Heart right ventricle (tissue), 16 donors: ENCODE measurements at regions not wholly inside any gene's neighbourhood (a gene's known extent, or its start where the extent isn't known, plus 50 kb on each side); places are given as distances from the start of the nearest gene placed in this dataset.

Experiments used
- ATAC-seq, 8 donors: fragments of 200-7000 bp; cut with Tn5 transposase; one replicate each; pipeline ENCODE4 v1.9.1; 2020; ENCODE audit warnings: mild to moderate bottlenecking in 8 of 8, moderate library complexity in 8 of 8, moderate number of reproducible peaks in 1 of 8
- DNase-seq, 2 donors: peaks; one replicate each; pipeline ENCODE4 v3.0.0-alpha.2; 2020
- H3K27ac ChIP-seq, 10 donors: fragments of 200-600 bp; sonication (generic) in 2 of 10; one replicate each; pipeline versions ENCODE4 v1.5.0 to v1.8.0; 2020 to 2022; ENCODE audit warnings: mild to moderate bottlenecking in 3 of 10
- H3K27me3 ChIP-seq, 7 donors: fragments of 200-600 bp; one replicate each; pipeline ENCODE4 v1.8.0; 2021 to 2022; ENCODE audit warnings: mild to moderate bottlenecking in 2 of 7
- H3K36me3 ChIP-seq, 9 donors: fragments of 200-600 bp; sonication (generic) in 1 of 9; one replicate each; pipeline versions ENCODE4 v1.5.0 to v1.8.0; 2020 to 2022; ENCODE audit warnings: mild to moderate bottlenecking in 2 of 9
- H3K4me1 ChIP-seq, 9 donors: fragments of 200-600 bp; sonication (generic) in 1 of 9; one replicate each; pipeline versions ENCODE4 v1.5.0 to v1.8.0; 2020 to 2022; ENCODE audit warnings: mild to moderate bottlenecking in 4 of 9
- H3K4me3 ChIP-seq, 10 donors: fragments of 200-600 bp; sonication (generic) in 2 of 10; one replicate each; pipeline versions ENCODE4 v1.5.0 to v1.8.0; 2020 to 2022; ENCODE audit warnings: mild to moderate bottlenecking in 7 of 10, moderate library complexity in 2 of 10
- H3K9me3 ChIP-seq, 11 donors: fragments of 200-600 bp in 10 of 11; sonication (generic) in 2 of 11; one replicate each; pipeline versions ENCODE4 v1.5.0 to v1.8.0; 2013 to 2022; ENCODE audit warnings: mild to moderate bottlenecking in 2 of 11, control low read depth in 1 of 11, moderate library complexity in 1 of 11
- CTCF ChIP-seq, 9 donors: fragments of 200-600 bp; sonication (generic) in 2 of 9; IDR thresholded peaks; one replicate each; pipeline versions ENCODE4 v1.5.0 to v1.8.0; 2021 to 2022; ENCODE audit warnings: antibody characterized with exemption in 9 of 9, mild to moderate bottlenecking in 5 of 9, moderate library complexity in 1 of 9
- WGBS, 2 donors: extraction: QIAGEN DNeasy Blood & Tissue Kit; methylation state at CpG; one replicate each; pipeline ENCODE4 v1.1.7; 2013; ENCODE audit warnings: inconsistent platforms in 1 of 2; 5-methylcytosine and 5-hydroxymethylcytosine counted together
- intact Hi-C, 10 donors: fragments of 100-400 bp; cut with DNase I; formaldehyde crosslinking; loops; one replicate each; pipeline versions ENCODE4 v1.11.1 to v1.14.2; 2022
- donor health status: Arrhythmogenic right ventricular cardiomyopathy.
- donor health status: ischemic (EF 13 %, LVEDD 7.1; RV severe dilation, severe dysfunction).
- donor health status: healthy with polysubstance abuse.
- donor health status: DM: no; HTN: yes; CAD: no.
- donor health status: DM: no; HTN: no; CAD: no.
- donor health status: ischemic (EF 25% LVEDD 6.9; RV normal size, moderate dysfunction).
- donor health status: ischemic (EF 25% LVEDD 5.7; RV mildly dilated, moderate dysfunction).
- donor health status: healthy.
- donor health status: DM: yes; HTN: yes; CAD: no.
- donor health status: Ischemic cardiomyopathy.
- donor health status: ischemic (EF 35%, LVEDD 5.7; RV mildly dilated, moderate dysfunction).
- donor health status: nonischemic (EF 11% LVEDD 7.7; RV severe dilation, severe dysfunction).
- donor health status: DM: yes; HTN: yes; CAD: no.
- donor health status: PGD.
- donor health status: ischemic (EF 29% LVEDD 5.4; RV normal size, mild dysfunction).
- donor health status: nonischemic (EF 23%, LVEDD 6.1; RV moderate dilation, normal function).

DNA sequence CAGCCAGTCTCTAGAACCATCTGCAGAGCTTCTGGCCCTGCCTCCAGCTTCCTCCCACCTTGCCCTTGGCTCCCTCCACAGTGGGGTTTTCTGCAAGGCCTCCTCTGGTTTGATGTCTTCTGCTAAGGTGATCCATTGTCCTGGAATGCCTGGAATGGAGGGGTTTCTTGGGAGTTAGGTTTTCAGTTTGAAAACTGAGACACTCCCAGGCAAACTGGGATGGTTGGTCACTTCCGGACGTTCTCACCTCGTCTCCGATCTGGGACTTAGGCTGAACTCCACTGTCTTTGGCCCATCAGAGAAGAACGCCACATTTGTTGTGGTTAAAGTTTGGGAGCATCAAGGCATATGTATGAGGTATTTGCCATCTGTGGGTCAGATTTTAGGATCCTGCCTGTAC, 77.4 kb upstream of the KLHL25 start:
- Histone ChIP-seq H3K4me1 (no peaks in the 10 kb centered on the region), H3K27ac (no peak overlapping the region), H3K4me3 (no peak overlapping the region), H3K9me3 (no peaks in the 10 kb centered on the region), H3K36me3 (no peaks in the 10 kb centered on the region), H3K27me3 (peaks cover 0 to 86% (median 38%) of the 10 kb centered on the region in 7 donors)
- intact Hi-C loops = no loop called here
- DNase-seq = no peak
- WGBS, 2 donors = 90 to 92% methylated on average over 5 of the region's 5 CpGs
- no peak for TF ChIP-seq CTCF (IDR thresholded peaks at IDR 0.05)
- ATAC-seq = no peak

DNA sequence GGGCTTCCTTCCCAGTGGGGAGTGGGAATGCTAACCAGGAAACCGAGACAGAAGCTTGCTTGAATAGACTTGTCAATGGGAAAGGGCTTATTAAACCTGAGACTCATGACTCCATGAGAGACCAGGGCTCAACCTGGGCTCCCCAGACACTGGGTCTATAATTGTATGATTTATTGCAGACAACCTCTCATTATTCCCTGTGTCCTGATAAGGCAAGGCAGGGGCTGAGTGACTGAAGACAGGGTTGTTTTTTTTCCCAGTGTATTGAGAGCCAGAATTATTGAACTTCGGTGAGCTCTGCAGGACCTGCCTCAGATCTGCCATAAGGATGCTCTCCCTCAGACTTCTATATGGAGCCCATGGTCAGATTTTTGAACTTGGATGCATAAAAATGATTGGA, 79.5 kb upstream of the KLHL25 start:
- TF ChIP-seq CTCF (IDR thresholded peaks at IDR 0.05) = no peak
- ATAC-seq = no peak
- intact Hi-C loops = no loop called here
- Histone ChIP-seq H3K4me1 (no peaks in the 10 kb centered on the region), H3K36me3 (no peaks in the 10 kb centered on the region), H3K9me3 (no peaks in the 10 kb centered on the region), H3K27ac (no peak overlapping the region), H3K4me3 (no peak overlapping the region), H3K27me3 (peaks cover 0 to 87% (median 51%) of the 10 kb centered on the region in 7 donors)
- 71 to 76% methylated on average over 2 of the region's 2 CpGs for WGBS, 2 donors
- no peak for DNase-seq

DNA sequence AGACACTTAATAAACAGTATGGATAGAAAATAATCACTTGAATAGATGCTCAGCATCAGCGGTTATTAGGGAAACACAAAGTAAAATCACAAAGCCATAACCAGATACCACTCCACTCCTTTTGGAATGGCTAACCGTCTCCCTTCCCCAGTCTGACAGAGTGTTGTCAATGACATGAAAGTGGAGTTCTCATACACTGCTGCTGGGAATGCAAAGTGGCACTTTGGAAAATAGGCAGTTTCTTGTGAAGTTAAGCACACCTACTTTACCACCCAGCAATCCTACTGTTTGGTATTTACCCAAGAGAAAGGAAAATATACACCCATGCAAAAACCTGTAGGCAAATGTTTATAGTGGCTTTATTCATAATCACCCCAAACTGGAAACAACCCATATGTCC, 81.0 kb upstream of the KLHL25 start:
- TF ChIP-seq CTCF (IDR thresholded peaks at IDR 0.05) = no peak
- Histone ChIP-seq H3K4me1 (no peaks in the 10 kb centered on the region), H3K9me3 (no peaks in the 10 kb centered on the region), H3K4me3 (no peak overlapping the region), H3K27me3 (peaks cover 0 to 87% (median 61%) of the 10 kb centered on the region in 7 donors), H3K27ac (no peak overlapping the region), H3K36me3 (no peaks in the 10 kb centered on the region)
- no peak for DNase-seq
- ATAC-seq = no peak
- intact Hi-C loops = no loop called here
- WGBS, 2 donors = 59 to 68% methylated on average over 2 of the region's 2 CpGs

GRCh38 chr15:85878828-85879225, 84.1 kb upstream of the KLHL25 start:
- no peaks in the 10 kb centered on the region for H3K36me3 ChIP-seq
- H3K4me3 ChIP-seq = no peak overlapping the region
- ATAC-seq (no peak), DNase-seq (no peak)
- WGBS, 2 donors = 25 to 27% methylated on average over 3 of the region's 3 CpGs
- H3K27me3 ChIP-seq = peaks cover 0 to 65% (median 46%) of the 10 kb centered on the region in 7 donors
- H3K4me1 ChIP-seq = no peaks in the 10 kb centered on the region
- no peak overlapping the region for H3K27ac ChIP-seq
- intact Hi-C loops = no loop called here
- no peak for TF ChIP-seq CTCF (IDR thresholded peaks at IDR 0.05)
- peaks cover 0 to 6% (median 0%) of the 10 kb centered on the region in 11 donors for H3K9me3 ChIP-seq
